ENCODE measurements at regions not wholly inside any gene's neighbourhood (a gene's known extent, or its start where the extent isn't known, plus 50 kb on each side); places are given as distances from the start of the nearest gene placed in this dataset.

DNA sequence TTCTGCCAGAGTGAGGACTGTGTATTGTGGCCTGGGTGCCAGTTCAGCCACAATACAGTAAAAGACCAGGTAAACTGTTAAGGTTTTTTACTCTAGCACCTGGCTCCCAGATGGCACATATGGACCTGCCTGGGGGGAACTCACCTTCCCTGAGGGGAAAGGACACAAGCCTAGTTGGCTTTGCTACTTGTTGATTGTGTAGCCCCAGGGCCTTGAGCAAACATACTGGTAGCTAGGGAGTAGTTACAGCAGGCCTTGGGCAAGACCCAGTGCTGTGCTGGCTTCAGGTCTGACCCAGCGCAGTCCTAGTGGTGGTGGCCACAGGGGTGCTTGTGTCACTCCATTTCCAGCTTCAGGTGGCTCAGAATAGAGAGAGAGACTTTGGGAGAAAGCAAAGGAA is 216.4 kb downstream of the KLHL28 start:
- dilution Hi-C loops (cut with MboI; ENCODE audit: extremely low pct_ligation_motif_present, low sequenced_read_pairs): no loop called here
- no peak overlapping the region for H3K4me3 ChIP-seq (ENCODE audit: control insufficient read depth in 2 of 3, extremely low read depth in 1 of 3, insufficient read depth in 2 of 3, low read depth in 1 of 3, low read length in 3 of 3)
- H4K20me1 ChIP-seq (ENCODE audit: control insufficient read depth, extremely low read depth, insufficient read depth, low read length): no peaks in the 10 kb centered on the region
- H3K36me3 ChIP-seq (ENCODE audit: control insufficient read depth in 2 of 2, extremely low read depth in 1 of 2, insufficient read depth in 2 of 2, low read length in 2 of 2): no peaks in the 10 kb centered on the region
- no peak overlapping the region for H2AFZ ChIP-seq (ENCODE audit: control insufficient read depth, low read length)
- no peak overlapping the region for H3K9ac ChIP-seq (ENCODE audit: control insufficient read depth, extremely low read depth, insufficient read depth, low read length)
- H3K79me2 ChIP-seq (ENCODE audit: control insufficient read depth, insufficient read depth, low read length): no peaks in the 10 kb centered on the region
- no peaks in the 10 kb centered on the region for H3K4me1 ChIP-seq (ENCODE audit: control insufficient read depth, extremely low read depth, insufficient read depth, low read length)
- FAIRE-seq (no peak), DNase-seq (ENCODE audit: low read depth, low spot score) (no peak)
- no peaks in the 10 kb centered on the region for H3K9me1 ChIP-seq (ENCODE audit: control insufficient read depth, extremely low read depth, insufficient read depth, low read length)
- H3K9me3 ChIP-seq (ENCODE audit: control insufficient read depth, low read depth, low read length): no peaks in the 10 kb centered on the region
- TF ChIP-seq, protein P1, sequence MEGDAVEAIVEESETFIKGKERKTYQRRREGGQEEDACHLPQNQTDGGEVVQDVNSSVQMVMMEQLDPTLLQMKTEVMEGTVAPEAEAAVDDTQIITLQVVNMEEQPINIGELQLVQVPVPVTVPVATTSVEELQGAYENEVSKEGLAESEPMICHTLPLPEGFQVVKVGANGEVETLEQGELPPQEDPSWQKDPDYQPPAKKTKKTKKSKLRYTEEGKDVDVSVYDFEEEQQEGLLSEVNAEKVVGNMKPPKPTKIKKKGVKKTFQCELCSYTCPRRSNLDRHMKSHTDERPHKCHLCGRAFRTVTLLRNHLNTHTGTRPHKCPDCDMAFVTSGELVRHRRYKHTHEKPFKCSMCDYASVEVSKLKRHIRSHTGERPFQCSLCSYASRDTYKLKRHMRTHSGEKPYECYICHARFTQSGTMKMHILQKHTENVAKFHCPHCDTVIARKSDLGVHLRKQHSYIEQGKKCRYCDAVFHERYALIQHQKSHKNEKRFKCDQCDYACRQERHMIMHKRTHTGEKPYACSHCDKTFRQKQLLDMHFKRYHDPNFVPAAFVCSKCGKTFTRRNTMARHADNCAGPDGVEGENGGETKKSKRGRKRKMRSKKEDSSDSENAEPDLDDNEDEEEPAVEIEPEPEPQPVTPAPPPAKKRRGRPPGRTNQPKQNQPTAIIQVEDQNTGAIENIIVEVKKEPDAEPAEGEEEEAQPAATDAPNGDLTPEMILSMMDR (optimal IDR thresholded peaks at IDR 0.05 in 1 of 3, IDR thresholded peaks at IDR 0.05 in 1 of 3, conservative IDR thresholded peaks at IDR 0.05 in 1 of 3; ENCODE audit: extremely low read depth in 1 of 3, insufficient read depth in 2 of 3, low read length in 3 of 3): no peak
- no peak for TF ChIP-seq EZH2 (IDR thresholded peaks at IDR 0.05; ENCODE audit: low read length)
- H3K27ac ChIP-seq (ENCODE audit: control insufficient read depth, insufficient read depth, low read length): no peak overlapping the region
- H3K27me3 ChIP-seq (ENCODE audit: control insufficient read depth, extremely low read depth, insufficient read depth, low read length): no peaks in the 10 kb centered on the region
- H3K4me2 ChIP-seq (ENCODE audit: control insufficient read depth, extremely low read depth, insufficient read depth, low read depth, low read length): no peak overlapping the region

GRCh38 chr14:44742202-44742601 is 219.5 kb downstream of the KLHL28 start:
- TF ChIP-seq, protein P1 (optimal IDR thresholded peaks at IDR 0.05 in 1 of 3, IDR thresholded peaks at IDR 0.05 in 1 of 3, conservative IDR thresholded peaks at IDR 0.05 in 1 of 3; ENCODE audit: extremely low read depth in 1 of 3, insufficient read depth in 2 of 3, low read length in 3 of 3): no peak
- TF ChIP-seq EZH2 (IDR thresholded peaks at IDR 0.05; ENCODE audit: low read length): no peak
- Histone ChIP-seq H3K9me1 (ENCODE audit: control insufficient read depth, extremely low read depth, insufficient read depth, low read length) (no peaks in the 10 kb centered on the region), H3K27me3 (ENCODE audit: control insufficient read depth, extremely low read depth, insufficient read depth, low read length) (no peaks in the 10 kb centered on the region), H3K79me2 (ENCODE audit: control insufficient read depth, insufficient read depth, low read length) (no peaks in the 10 kb centered on the region), H3K36me3 (ENCODE audit: control insufficient read depth in 2 of 2, extremely low read depth in 1 of 2, insufficient read depth in 2 of 2, low read length in 2 of 2) (no peaks in the 10 kb centered on the region), H3K27ac (ENCODE audit: control insufficient read depth, insufficient read depth, low read length) (no peak overlapping the region), H3K4me2 (ENCODE audit: control insufficient read depth, extremely low read depth, insufficient read depth, low read depth, low read length) (no peak overlapping the region), H3K4me3 (ENCODE audit: control insufficient read depth in 2 of 3, extremely low read depth in 1 of 3, insufficient read depth in 2 of 3, low read depth in 1 of 3, low read length in 3 of 3) (no peak overlapping the region), H2AFZ (ENCODE audit: control insufficient read depth, low read length) (no peak overlapping the region), H3K9ac (ENCODE audit: control insufficient read depth, extremely low read depth, insufficient read depth, low read length) (no peak overlapping the region), H4K20me1 (ENCODE audit: control insufficient read depth, extremely low read depth, insufficient read depth, low read length) (no peaks in the 10 kb centered on the region), H3K4me1 (ENCODE audit: control insufficient read depth, extremely low read depth, insufficient read depth, low read length) (no peaks in the 10 kb centered on the region), H3K9me3 (ENCODE audit: control insufficient read depth, low read depth, low read length) (no peaks in the 10 kb centered on the region)
- FAIRE-seq: no peak
- dilution Hi-C loops (cut with MboI; ENCODE audit: extremely low pct_ligation_motif_present, low sequenced_read_pairs): no loop called here
- DNase-seq (ENCODE audit: low read depth, low spot score): no peak

Data from keratinocyte (primary cell).